ENCODE measurements at regions not wholly inside any gene's neighbourhood (a gene's known extent, or its start where the extent isn't known, plus 50 kb on each side); places are given as distances from the start of the nearest gene placed in this dataset.

DNA sequence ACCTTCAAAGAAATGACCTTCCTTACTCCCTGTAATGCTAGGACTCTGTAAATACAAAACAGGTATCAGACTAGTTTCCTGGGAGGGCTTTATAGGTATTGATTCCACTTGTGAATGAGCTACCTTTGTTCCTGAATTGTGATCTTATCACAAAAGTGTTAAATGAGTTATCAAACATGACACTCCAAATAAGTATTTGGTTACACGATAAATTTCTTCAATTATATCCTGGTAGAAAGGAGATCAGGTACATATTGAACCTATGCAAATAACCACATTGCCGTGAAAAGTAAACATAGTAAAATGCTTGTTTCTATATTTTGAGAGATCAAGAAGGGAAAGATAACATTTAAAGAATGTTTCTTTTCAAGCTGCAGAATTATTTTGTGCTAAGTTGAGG lies 285.3 kb downstream of the HIVEP2 start:
- Histone ChIP-seq H3K9ac (ENCODE audit: low read length in 2 of 2) (no peak overlapping the region), H3K27ac (ENCODE audit: low read length) (no peak overlapping the region), H3K4me1 (ENCODE audit: control insufficient read depth, insufficient read depth, low read length) (no peaks in the 10 kb centered on the region), H3K9me3 (ENCODE audit: control insufficient read depth in 2 of 2, low read length in 2 of 2) (peaks cover 2 to 3% of the 10 kb centered on the region in 2 donors), H3K27me3 (ENCODE audit: control insufficient read depth in 1 of 2, insufficient read depth in 2 of 2, low read length in 2 of 2) (no peaks in the 10 kb centered on the region), H3K36me3 (ENCODE audit: control insufficient read depth in 2 of 2, insufficient read depth in 2 of 2, low read length in 2 of 2) (no peaks in the 10 kb centered on the region), H3K4me3 (ENCODE audit: low read length in 2 of 2) (no peak overlapping the region)

DNA sequence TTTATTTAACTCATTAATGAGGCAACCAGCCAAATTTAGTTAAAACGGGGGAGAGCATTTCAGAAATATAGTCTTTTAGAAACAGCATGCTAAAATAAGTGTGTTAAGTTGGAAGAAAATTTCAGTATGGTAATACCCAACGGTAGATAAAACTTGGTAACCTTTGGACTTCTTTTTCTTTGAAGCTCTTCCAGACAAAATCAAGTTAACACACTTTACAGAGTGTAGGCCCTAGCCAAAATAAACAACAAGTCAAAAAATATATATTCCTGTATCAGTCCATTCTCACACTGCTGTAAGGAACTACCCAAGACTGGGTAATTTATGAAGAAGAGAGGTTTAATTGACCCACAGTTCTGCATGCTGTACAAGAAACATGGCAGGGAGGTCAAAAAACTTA lies 279.6 kb downstream of the HIVEP2 start:
- H3K9me3 ChIP-seq (ENCODE audit: control insufficient read depth in 2 of 2, low read length in 2 of 2) = peaks cover 2 to 3% of the 10 kb centered on the region in 2 donors
- no peaks in the 10 kb centered on the region for H3K36me3 ChIP-seq (ENCODE audit: control insufficient read depth in 2 of 2, insufficient read depth in 2 of 2, low read length in 2 of 2)

GRCh38 chr6:142666599-142667185 lies 278.3 kb downstream of the HIVEP2 start:
- Histone ChIP-seq H3K27me3 (ENCODE audit: control insufficient read depth in 1 of 2, insufficient read depth in 2 of 2, low read length in 2 of 2) (no peaks in the 10 kb centered on the region), H3K36me3 (ENCODE audit: control insufficient read depth in 2 of 2, insufficient read depth in 2 of 2, low read length in 2 of 2) (no peaks in the 10 kb centered on the region), H3K27ac (ENCODE audit: low read length) (no peak overlapping the region)

More for the DNA sequence above, 279.6 kb downstream of the HIVEP2 start:
- Histone ChIP-seq H3K27ac (ENCODE audit: low read length) (no peak overlapping the region), H3K4me1 (ENCODE audit: control insufficient read depth, insufficient read depth, low read length) (no peaks in the 10 kb centered on the region), H3K27me3 (ENCODE audit: control insufficient read depth in 1 of 2, insufficient read depth in 2 of 2, low read length in 2 of 2) (no peaks in the 10 kb centered on the region), H3K9ac (ENCODE audit: low read length in 2 of 2) (no peak overlapping the region), H3K4me3 (ENCODE audit: low read length in 2 of 2) (no peak overlapping the region)

GRCh38 chr6:142669471-142670351 lies 275.3 kb downstream of the HIVEP2 start:
- no peaks in the 10 kb centered on the region for H3K36me3 ChIP-seq (ENCODE audit: control insufficient read depth in 2 of 2, insufficient read depth in 2 of 2, low read length in 2 of 2)
- H3K27me3 ChIP-seq (ENCODE audit: control insufficient read depth in 1 of 2, insufficient read depth in 2 of 2, low read length in 2 of 2) = no peaks in the 10 kb centered on the region
- no peak overlapping the region for H3K9ac ChIP-seq (ENCODE audit: low read length in 2 of 2)
- H3K27ac ChIP-seq (ENCODE audit: low read length) = no peak overlapping the region
- no peaks in the 10 kb centered on the region for H3K9me3 ChIP-seq (ENCODE audit: control insufficient read depth in 2 of 2, low read length in 2 of 2)
- no peaks in the 10 kb centered on the region for H3K4me1 ChIP-seq (ENCODE audit: control insufficient read depth, insufficient read depth, low read length)
- no peak overlapping the region for H3K4me3 ChIP-seq (ENCODE audit: low read length in 2 of 2)

More at GRCh38 chr6:142666599-142667185, 278.3 kb downstream of the HIVEP2 start:
- Histone ChIP-seq H3K9ac (ENCODE audit: low read length in 2 of 2) (no peak overlapping the region), H3K9me3 (ENCODE audit: control insufficient read depth in 2 of 2, low read length in 2 of 2) (peaks cover 2 to 3% of the 10 kb centered on the region in 2 donors), H3K4me1 (ENCODE audit: control insufficient read depth, insufficient read depth, low read length) (no peaks in the 10 kb centered on the region), H3K4me3 (ENCODE audit: low read length in 2 of 2) (no peak overlapping the region)

DNA sequence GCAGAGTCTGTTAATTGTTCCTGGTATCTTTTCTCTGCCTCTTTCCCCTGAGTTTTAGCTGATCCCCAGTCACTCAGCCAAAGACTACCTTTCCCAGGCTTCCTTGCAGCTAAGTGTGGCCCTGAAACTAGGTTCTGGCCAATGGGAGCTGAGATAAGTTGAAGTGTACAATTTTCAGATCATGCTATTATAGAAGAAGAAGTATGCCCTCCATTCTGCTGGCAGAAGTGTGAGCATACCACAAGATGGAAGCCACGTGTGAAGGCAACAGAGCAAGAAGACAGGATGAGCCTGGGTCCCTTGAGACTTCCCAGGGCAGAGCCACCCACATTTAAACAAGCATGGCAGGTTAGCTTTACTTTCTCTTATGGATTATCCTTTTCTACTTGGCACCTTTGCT lies 273.2 kb downstream of the HIVEP2 start:
- Histone ChIP-seq H3K9ac (ENCODE audit: low read length in 2 of 2) (no peak overlapping the region), H3K36me3 (ENCODE audit: control insufficient read depth in 2 of 2, insufficient read depth in 2 of 2, low read length in 2 of 2) (no peaks in the 10 kb centered on the region), H3K4me1 (ENCODE audit: control insufficient read depth, insufficient read depth, low read length) (no peaks in the 10 kb centered on the region), H3K9me3 (ENCODE audit: control insufficient read depth in 2 of 2, low read length in 2 of 2) (no peaks in the 10 kb centered on the region), H3K4me3 (ENCODE audit: low read length in 2 of 2) (no peak overlapping the region), H3K27ac (ENCODE audit: low read length) (no peak overlapping the region), H3K27me3 (ENCODE audit: control insufficient read depth in 1 of 2, insufficient read depth in 2 of 2, low read length in 2 of 2) (peaks cover 0 to 2% of the 10 kb centered on the region in 2 donors)

DNA sequence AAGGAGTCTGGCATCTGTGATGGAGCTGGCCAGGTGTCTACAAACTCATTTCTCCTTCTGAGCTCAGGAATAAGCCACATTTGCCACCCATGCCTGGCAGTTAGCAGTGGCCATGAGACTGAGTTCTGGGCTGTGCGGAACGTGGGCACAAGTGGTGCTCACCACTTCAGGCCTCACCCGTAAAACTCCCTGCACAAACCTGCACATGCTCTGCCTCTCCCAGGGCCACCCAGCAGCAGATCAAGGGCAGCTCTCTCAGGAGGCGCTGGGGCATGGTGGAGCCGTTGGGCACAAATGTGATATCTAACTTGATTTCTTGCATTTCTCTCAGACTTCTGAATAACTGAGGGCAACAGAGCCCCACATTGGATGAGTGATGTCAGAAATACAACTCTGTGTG lies 269.5 kb downstream of the HIVEP2 start:
- Histone ChIP-seq H3K4me3 (ENCODE audit: low read length in 2 of 2) (no peak overlapping the region), H3K27ac (ENCODE audit: low read length) (no peak overlapping the region), H3K9ac (ENCODE audit: low read length in 2 of 2) (no peak overlapping the region), H3K27me3 (ENCODE audit: control insufficient read depth in 1 of 2, insufficient read depth in 2 of 2, low read length in 2 of 2) (peaks cover 0 to 2% of the 10 kb centered on the region in 2 donors), H3K36me3 (ENCODE audit: control insufficient read depth in 2 of 2, insufficient read depth in 2 of 2, low read length in 2 of 2) (no peaks in the 10 kb centered on the region), H3K9me3 (ENCODE audit: control insufficient read depth in 2 of 2, low read length in 2 of 2) (no peaks in the 10 kb centered on the region), H3K4me1 (ENCODE audit: control insufficient read depth, insufficient read depth, low read length) (no peaks in the 10 kb centered on the region)

DNA sequence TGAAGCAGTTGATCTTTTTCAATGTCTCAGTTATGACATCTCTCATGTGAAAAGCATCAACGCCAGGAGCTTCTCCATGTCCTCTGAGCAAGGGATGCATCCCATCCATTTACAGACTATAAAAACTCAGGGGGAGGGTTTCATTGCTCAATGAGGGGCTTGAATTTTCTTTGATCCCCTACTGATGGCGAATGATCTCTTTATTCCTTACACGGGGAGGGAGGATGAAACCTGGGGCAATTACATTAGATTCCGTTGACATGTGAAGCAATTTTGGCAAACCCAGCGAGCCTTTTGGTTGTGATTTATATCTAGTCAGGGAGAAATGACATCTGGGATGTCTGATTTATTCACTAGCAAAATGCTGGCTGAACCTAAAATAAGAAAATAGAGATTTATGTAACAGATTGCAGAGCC lies 268.9 kb downstream of the HIVEP2 start:
- no peaks in the 10 kb centered on the region for H3K9me3 ChIP-seq (ENCODE audit: control insufficient read depth in 2 of 2, low read length in 2 of 2)
- H3K4me3 ChIP-seq (ENCODE audit: low read length in 2 of 2) = no peak overlapping the region
- H3K27ac ChIP-seq (ENCODE audit: low read length) = no peak overlapping the region
- no peaks in the 10 kb centered on the region for H3K36me3 ChIP-seq (ENCODE audit: control insufficient read depth in 2 of 2, insufficient read depth in 2 of 2, low read length in 2 of 2)
- H3K4me1 ChIP-seq (ENCODE audit: control insufficient read depth, insufficient read depth, low read length) = no peaks in the 10 kb centered on the region
- no peak overlapping the region for H3K9ac ChIP-seq (ENCODE audit: low read length in 2 of 2)
- H3K27me3 ChIP-seq (ENCODE audit: control insufficient read depth in 1 of 2, insufficient read depth in 2 of 2, low read length in 2 of 2) = peaks cover 0 to 2% of the 10 kb centered on the region in 2 donors

GRCh38 chr6:142676647-142677192 lies 268.3 kb downstream of the HIVEP2 start:
- H3K27ac ChIP-seq (ENCODE audit: low read length) = no peak overlapping the region
- H3K9me3 ChIP-seq (ENCODE audit: control insufficient read depth in 2 of 2, low read length in 2 of 2) = no peaks in the 10 kb centered on the region
- no peaks in the 10 kb centered on the region for H3K4me1 ChIP-seq (ENCODE audit: control insufficient read depth, insufficient read depth, low read length)
- no peak overlapping the region for H3K4me3 ChIP-seq (ENCODE audit: low read length in 2 of 2)
- H3K9ac ChIP-seq (ENCODE audit: low read length in 2 of 2) = no peak overlapping the region
- no peaks in the 10 kb centered on the region for H3K36me3 ChIP-seq (ENCODE audit: control insufficient read depth in 2 of 2, insufficient read depth in 2 of 2, low read length in 2 of 2)
- H3K27me3 ChIP-seq (ENCODE audit: control insufficient read depth in 1 of 2, insufficient read depth in 2 of 2, low read length in 2 of 2) = peaks cover 0 to 2% of the 10 kb centered on the region in 2 donors

GRCh38 chr6:142679907-142680700 lies 264.9 kb downstream of the HIVEP2 start:
- Histone ChIP-seq H3K9me3 (ENCODE audit: control insufficient read depth in 2 of 2, low read length in 2 of 2) (no peaks in the 10 kb centered on the region), H3K27me3 (ENCODE audit: control insufficient read depth in 1 of 2, insufficient read depth in 2 of 2, low read length in 2 of 2) (peaks cover 0 to 2% of the 10 kb centered on the region in 2 donors), H3K27ac (ENCODE audit: low read length) (no peak overlapping the region), H3K4me3 (ENCODE audit: low read length in 2 of 2) (no peak overlapping the region), H3K4me1 (ENCODE audit: control insufficient read depth, insufficient read depth, low read length) (no peaks in the 10 kb centered on the region), H3K36me3 (ENCODE audit: control insufficient read depth in 2 of 2, insufficient read depth in 2 of 2, low read length in 2 of 2) (no peaks in the 10 kb centered on the region), H3K9ac (ENCODE audit: low read length in 2 of 2) (no peak overlapping the region)

- Histone ChIP-seq H3K4me1 (ENCODE audit: control insufficient read depth, insufficient read depth, low read length) (no peaks in the 10 kb centered on the region), H3K9me3 (ENCODE audit: control insufficient read depth in 2 of 2, low read length in 2 of 2) (no peaks in the 10 kb centered on the region), H3K9ac (ENCODE audit: low read length in 2 of 2) (no peak overlapping the region), H3K27ac (ENCODE audit: low read length) (no peak overlapping the region), H3K4me3 (ENCODE audit: low read length in 2 of 2) (no peak overlapping the region), H3K27me3 (ENCODE audit: control insufficient read depth in 1 of 2, insufficient read depth in 2 of 2, low read length in 2 of 2) (no peaks in the 10 kb centered on the region), H3K36me3 (ENCODE audit: control insufficient read depth in 2 of 2, insufficient read depth in 2 of 2, low read length in 2 of 2) (no peaks in the 10 kb centered on the region)
Observed at GRCh38 chr6:142681099-142681498, 263.9 kb downstream of the HIVEP2 start.

Measured in stomach smooth muscle (tissue), 2 donors.